Endothelial cell of umbilical vein (primary cell): ENCODE measurements at regions not wholly inside any gene's neighbourhood (a gene's known extent, or its start where the extent isn't known, plus 50 kb on each side); places are given as distances from the start of the nearest gene placed in this dataset.
A peak's percentile ranks its signal among the peaks of the same experiment; 100 is the strongest.

ENCODE experiments used
- BruUV-seq: library from RNA; stranded (reverse); fragments of 400-500 nt; replicated peaks from 2 replicates; lab custom pipeline; 2021; lab: Mats Ljungman, UMichigan
- CTCF ChIA-PET: fragments of 300-600, 350-600 bp; sonication (Branson Sonifier 250); formaldehyde crosslinking; loops from one replicate; lab custom pipeline; 2021; ENCODE audit warnings: antibody characterized with exemption, inconsistent platforms; lab: Charles Lee
- POLR2A ChIA-PET: fragments of 300-600, 350-600 bp; sonication (Branson Sonifier 250); formaldehyde crosslinking; loops from one replicate; lab custom pipeline; 2021; ENCODE audit warnings: antibody characterized with exemption, inconsistent platforms; lab: Charles Lee
- DNase-seq: peaks from one replicate; pipeline ENCODE4 v3.0.0-alpha.2; 2011; ENCODE audit warnings: low read depth, low spot score
- FAIRE-seq: peaks from 2 replicates; lab custom pipeline; 2011; peaks lifted over from hg19 to GRCh38; lab: Jason Lieb, UNC
- H2AFZ ChIP-seq: 2 replicates; pipeline ENCODE4 v1.6.0; 2012; ENCODE audit warnings: low read depth, low read length, control low read depth, inconsistent platforms
- H3K27ac ChIP-seq: 2 replicates; pipeline ENCODE4 v1.5.1; 2011; ENCODE audit warnings: low read depth, mild to moderate bottlenecking, control low read depth, low read length, moderate library complexity; ENCODE audit not compliant: insufficient read depth
- H3K27me3 ChIP-seq, 2 experiments: 2 replicates each; pipeline versions ENCODE4 v1.6.0 to v1.6.1; 2011; ENCODE audit warnings: low read length in 2 of 2, mixed read lengths in 1 of 2; ENCODE audit not compliant: control insufficient read depth in 2 of 2, insufficient read depth in 2 of 2
- H3K36me3 ChIP-seq, 2 experiments: 2 replicates in 1 of 2; 3 replicates in 1 of 2; pipeline ENCODE4 v1.5.1; 2011; ENCODE audit warnings: low read length in 2 of 2, mild to moderate bottlenecking in 1 of 2, moderate library complexity in 1 of 2; ENCODE audit not compliant: control insufficient read depth in 2 of 2, insufficient read depth in 2 of 2; ENCODE audit errors: extremely low read depth in 1 of 2
- H3K4me1 ChIP-seq: 3 replicates; pipeline ENCODE4 v1.5.1; 2011; ENCODE audit warnings: mild to moderate bottlenecking, low read length; ENCODE audit not compliant: control insufficient read depth, insufficient read depth; ENCODE audit errors: extremely low read depth
- H3K4me2 ChIP-seq: 2 replicates; pipeline ENCODE4 v1.6.1; 2011; ENCODE audit warnings: low read length, control low read depth, mixed read lengths; ENCODE audit not compliant: insufficient read depth
- H3K4me3 ChIP-seq, 3 experiments: fragments of 200-600 bp in 1 of 3; sonication (generic), shearing (Covaris generic) in 1 of 3; replicated peaks in 1 of 3; 2 replicates each; pipeline ENCODE4 v1.5.1; 2011 to 2016; ENCODE audit warnings: control low read depth in 3 of 3, low read length in 3 of 3, mild to moderate bottlenecking in 2 of 3, inconsistent platforms in 1 of 3, low read depth in 1 of 3, moderate library complexity in 1 of 3; ENCODE audit not compliant: insufficient read depth in 1 of 3
- H3K79me2 ChIP-seq: 2 replicates; pipeline ENCODE4 v1.6.0; 2012; ENCODE audit warnings: low read length, inconsistent platforms; ENCODE audit not compliant: control insufficient read depth, insufficient read depth
- H3K9ac ChIP-seq: replicated peaks from 2 replicates; pipeline ENCODE3; 2011; ENCODE audit warnings: low read length, control low read depth; ENCODE audit not compliant: insufficient read depth; ENCODE audit errors: extremely low read depth
- H3K9me1 ChIP-seq: replicated peaks from 3 replicates; pipeline ENCODE4 v1.6.0; 2011; ENCODE audit warnings: mild to moderate bottlenecking, low read length; ENCODE audit not compliant: control insufficient read depth, insufficient read depth; ENCODE audit errors: extremely low read depth
- H3K9me3 ChIP-seq: replicated peaks from 2 replicates; pipeline ENCODE4 v1.5.1; 2012; ENCODE audit warnings: low read length, inconsistent platforms; ENCODE audit not compliant: control insufficient read depth, insufficient read depth
- H4K20me1 ChIP-seq: replicated peaks from 2 replicates; pipeline ENCODE3; 2011; ENCODE audit warnings: mild to moderate bottlenecking, low read length; ENCODE audit not compliant: control insufficient read depth, insufficient read depth; ENCODE audit errors: extremely low read depth
- FOS ChIP-seq: IDR thresholded peaks from 2 replicates; pipeline ENCODE4 v1.6.1; 2011; ENCODE audit warnings: mild to moderate bottlenecking, low read length, moderate library complexity, borderline replicate concordance; ENCODE audit not compliant: insufficient read depth
- GATA2 ChIP-seq: IDR thresholded peaks from 2 replicates; pipeline ENCODE4 v1.7.0; 2011; ENCODE audit warnings: low read depth, mild to moderate bottlenecking, moderate library complexity, mixed read lengths, low read length; ENCODE audit not compliant: insufficient read length, insufficient read depth
- JUN ChIP-seq: IDR thresholded peaks from 2 replicates; pipeline ENCODE4 v1.6.1; 2011; ENCODE audit warnings: borderline replicate concordance, low read depth; ENCODE audit not compliant: insufficient read length, insufficient read depth
- MYC ChIP-seq: IDR thresholded peaks from one replicate; pipeline ENCODE4 v1.6.1; 2011; ENCODE audit warnings: mild to moderate bottlenecking, low read depth, low read length
- POLR2AphosphoS5 ChIP-seq: IDR thresholded peaks from 2 replicates; pipeline ENCODE4 v1.6.1; 2012; ENCODE audit warnings: low read depth, mild to moderate bottlenecking, control low read depth, low read length, moderate library complexity; ENCODE audit not compliant: insufficient read depth
- dilution Hi-C: fragments of 300-500 bp; cut with MboI; formaldehyde crosslinking; loops from one replicate; pipeline ENCODE4 v1.15.0; 2019; ENCODE audit warnings: low sequenced_read_pairs; ENCODE audit not compliant: extremely low pct_ligation_motif_present
- intact Hi-C: fragments of 100-400 bp; cut with micrococcal nuclease; formaldehyde crosslinking; loops from one replicate; pipeline ENCODE4 v1.10.0; 2022
- TF ChIP-seq, protein P1 (sequence below): IDR thresholded peaks from 2 replicates; pipeline ENCODE4 v1.6.1; 2011; ENCODE audit not compliant: insufficient read depth, insufficient read length

DNA sequence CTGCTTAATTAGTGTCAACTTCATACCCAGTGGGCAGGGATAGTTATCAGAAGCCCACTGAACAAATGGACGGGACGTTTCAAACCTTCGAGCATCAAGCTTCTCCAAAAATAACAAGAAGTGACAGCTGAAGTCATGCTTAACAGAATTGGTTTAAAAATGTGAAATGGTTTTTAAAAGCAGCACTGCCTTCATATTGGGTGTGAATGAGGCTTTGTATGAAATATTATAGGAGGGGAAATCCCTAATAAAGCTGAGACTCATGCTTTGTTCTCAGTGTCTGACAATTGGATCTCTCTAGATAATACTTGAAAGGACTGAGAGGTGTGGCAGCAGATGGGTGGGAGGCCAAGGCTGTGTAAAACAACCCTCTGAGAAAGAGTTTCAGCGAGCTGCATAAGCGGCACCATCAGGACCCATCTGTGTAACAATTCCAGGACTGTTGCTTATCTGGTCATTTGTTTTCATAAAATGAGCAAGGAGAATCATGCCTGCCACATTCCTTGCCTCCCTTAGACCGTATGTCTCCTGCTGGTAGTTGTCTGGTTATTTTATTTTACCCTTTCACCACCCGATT is 667.7 kb downstream of the DIAPH3 start:
- H3K4me3 ChIP-seq: no peak overlapping the region
- FAIRE-seq: no peak
- no peak for TF ChIP-seq FOS
- no peak for TF ChIP-seq POLR2AphosphoS5
- TF ChIP-seq MYC: no peak
- TF ChIP-seq, protein P1, sequence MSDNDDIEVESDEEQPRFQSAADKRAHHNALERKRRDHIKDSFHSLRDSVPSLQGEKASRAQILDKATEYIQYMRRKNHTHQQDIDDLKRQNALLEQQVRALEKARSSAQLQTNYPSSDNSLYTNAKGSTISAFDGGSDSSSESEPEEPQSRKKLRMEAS: no peak
- H3K9ac ChIP-seq: no peak overlapping the region
- H3K9me3 ChIP-seq: no peaks in the 10 kb centered on the region
- DNase-seq: no peak
- CTCF ChIA-PET: interaction anchor here (0.9 to 2.2 kb wide), 4 partner anchors 13 to 104 kb away, joined by 3 to 15 read pairs (median 9); no protein-coding TSS in a partner anchor
- no peaks in the 10 kb centered on the region for H3K9me1 ChIP-seq
- no peak overlapping the region for H3K27ac ChIP-seq
- peaks cover 73% of the 10 kb centered on the region for H3K4me1 ChIP-seq
- intact Hi-C loops: loop anchor here (2.0 to 10.0 kb wide), 2 partner anchors 35 to 409 kb away; no protein-coding TSS in a partner anchor
- no peaks in the 10 kb centered on the region for H3K79me2 ChIP-seq
- BruUV-seq: no TSS peak
- no peaks in the 10 kb centered on the region for H4K20me1 ChIP-seq
- POLR2A ChIA-PET: no interaction called here
- no peak overlapping the region for H2AFZ ChIP-seq
- no peaks in the 10 kb centered on the region for H3K27me3 ChIP-seq
- no peak overlapping the region for H3K4me2 ChIP-seq
- H3K36me3 ChIP-seq: no peaks in the 10 kb centered on the region
- dilution Hi-C loops: no loop called here

DNA sequence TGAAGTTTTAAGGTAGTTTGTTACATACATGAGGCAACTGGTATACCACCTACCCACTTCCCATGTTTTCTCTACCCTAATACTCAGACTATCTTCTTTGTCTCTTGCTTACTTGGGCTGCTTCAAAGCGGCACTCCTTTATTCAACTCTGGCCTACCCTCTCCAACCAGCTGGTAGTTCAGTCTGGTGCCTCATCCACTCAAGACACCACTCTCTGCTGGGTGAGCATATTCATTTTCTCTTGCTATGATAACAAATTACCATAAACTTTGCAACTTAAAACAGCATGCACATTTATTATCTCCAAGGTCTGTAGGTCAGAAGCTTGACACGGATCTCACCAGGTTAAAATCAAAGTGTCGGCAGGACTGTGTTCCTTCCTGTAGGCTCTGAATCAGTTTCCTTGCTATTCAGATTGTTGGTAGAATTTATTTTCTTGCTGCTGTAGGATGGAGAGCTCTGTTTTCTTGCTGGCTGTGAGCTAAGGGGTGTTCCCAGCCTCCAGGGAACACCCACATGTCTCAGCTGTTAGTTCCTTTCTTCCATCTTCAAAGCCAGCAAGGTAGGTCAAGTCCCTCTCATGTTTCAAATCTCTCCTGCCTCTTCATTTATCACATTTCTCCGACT is 666.0 kb downstream of the DIAPH3 start:
- dilution Hi-C loops (no loop called here), intact Hi-C loops (loop anchor here (10.0 kb wide), 1 partner anchor 407 kb away; no protein-coding TSS in a partner anchor)
- Histone ChIP-seq H4K20me1 (no peaks in the 10 kb centered on the region), H3K4me2 (peak overlapping the region; percentile 52), H3K9me1 (no peaks in the 10 kb centered on the region), H2AFZ (peak overlapping the region; percentile 56), H3K4me1 (peaks cover 62% of the 10 kb centered on the region), H3K27ac (peak overlapping the region; percentile 39), H3K79me2 (no peaks in the 10 kb centered on the region), H3K9ac (no peak overlapping the region), H3K9me3 (no peaks in the 10 kb centered on the region), H3K4me3 (no peak overlapping the region), H3K27me3 (no peaks in the 10 kb centered on the region), H3K36me3 (no peaks in the 10 kb centered on the region)
- peak; percentile 84 for TF ChIP-seq GATA2
- peak; percentile 55 for TF ChIP-seq POLR2AphosphoS5
- peak; percentile 67 for TF ChIP-seq FOS
- no peak for TF ChIP-seq JUN
- ChIA-PET CTCF (interaction anchor here (1.0 to 1.9 kb wide), 10 partner anchors 13 to 899 kb away, joined by 3 to 8 read pairs (median 3); partner anchors contain the start of gene TDRD3), POLR2A (no interaction called here)
- BruUV-seq: no TSS peak
- FAIRE-seq (peak; percentile 85), DNase-seq (peak; percentile 75)
